NT2/D1 (cell line): ENCODE measurements at regions not wholly inside any gene's neighbourhood (a gene's known extent, or its start where the extent isn't known, plus 50 kb on each side); places are given as distances from the start of the nearest gene placed in this dataset.

Experiments
- SUZ12 ChIP-seq: IDR thresholded peaks from 2 replicates; pipeline ENCODE4 v1.6.1; 2011; ENCODE audit not compliant: insufficient read length, insufficient read depth; ENCODE audit errors: extremely low read depth
- YY1 ChIP-seq: IDR thresholded peaks from 2 replicates; pipeline ENCODE4 v1.6.1; 2011; ENCODE audit not compliant: insufficient read length, insufficient read depth
- ZNF274 ChIP-seq: IDR thresholded peaks from 2 replicates; pipeline ENCODE4 v1.6.1; 2011; ENCODE audit warnings: mild to moderate bottlenecking, low read depth, low read length

GRCh38 chr6:163772701-163773100 lies 358.2 kb downstream of the QKI start:
- TF ChIP-seq SUZ12 (no peak), ZNF274 (no peak), YY1 (no peak)
